HEK293 (cell line): ENCODE measurements at regions not wholly inside any gene's neighbourhood (a gene's known extent, or its start where the extent isn't known, plus 50 kb on each side); places are given as distances from the start of the nearest gene placed in this dataset.

Experiments
- FEZF1 ChIP-seq: fragments of 450-650 bp; formaldehyde crosslinking; IDR thresholded peaks from 2 replicates; pipeline ENCODE4 v1.5.1; 2016; ENCODE audit warnings: missing biosample characterization, missing genetic modification characterization
- GLIS1 ChIP-seq: fragments of 450-650 bp; formaldehyde crosslinking; IDR thresholded peaks from 2 replicates; pipeline ENCODE4 v1.5.1; 2016; ENCODE audit warnings: missing biosample characterization, missing genetic modification characterization
- ZNF24 ChIP-seq: fragments of 450-650 bp; formaldehyde crosslinking; IDR thresholded peaks from 2 replicates; pipeline ENCODE4 v1.5.1; 2016; ENCODE audit warnings: missing biosample characterization, missing genetic modification characterization
- ZNF274 ChIP-seq, 2 experiments: fragments of 200-500 bp in 1 of 2; fragments of 450-650 bp in 1 of 2; sonication (Bioruptor generic) in 1 of 2; formaldehyde crosslinking in 1 of 2; IDR thresholded peaks; 2 replicates each; pipeline versions ENCODE4 v1.5.1 to v1.6.1; 2014 to 2016; ENCODE audit warnings: borderline replicate concordance in 1 of 2, inconsistent platforms in 1 of 2, low read length in 1 of 2, missing biosample characterization in 1 of 2, missing genetic modification characterization in 1 of 2
- ZNF585B ChIP-seq: fragments of 450-650 bp; formaldehyde crosslinking; IDR thresholded peaks from 2 replicates; pipeline ENCODE4 v1.5.1; 2016; ENCODE audit warnings: missing biosample characterization, missing genetic modification characterization
- ZNF791 ChIP-seq: fragments of 450-650 bp; formaldehyde crosslinking; IDR thresholded peaks from 2 replicates; pipeline ENCODE4 v1.5.1; 2016; ENCODE audit warnings: missing biosample characterization, missing genetic modification characterization
- TF ChIP-seq, protein P1 (sequence below): fragments of 450-650 bp; formaldehyde crosslinking; IDR thresholded peaks from 2 replicates; pipeline ENCODE4 v1.5.1; 2016; ENCODE audit warnings: missing biosample characterization, missing genetic modification characterization
- TF ChIP-seq, protein P2 (sequence below): fragments of 450-650 bp; formaldehyde crosslinking; IDR thresholded peaks from 2 replicates; pipeline ENCODE4 v1.5.1; 2016; ENCODE audit warnings: missing biosample characterization, missing genetic modification characterization
- TF ChIP-seq, protein P3 (sequence below): sonication (generic); formaldehyde crosslinking; IDR thresholded peaks from 2 replicates; pipeline ENCODE4 v1.8.1; 2022; ENCODE audit warnings: mild to moderate bottlenecking, moderate library complexity, missing genetic modification reagents

DNA sequence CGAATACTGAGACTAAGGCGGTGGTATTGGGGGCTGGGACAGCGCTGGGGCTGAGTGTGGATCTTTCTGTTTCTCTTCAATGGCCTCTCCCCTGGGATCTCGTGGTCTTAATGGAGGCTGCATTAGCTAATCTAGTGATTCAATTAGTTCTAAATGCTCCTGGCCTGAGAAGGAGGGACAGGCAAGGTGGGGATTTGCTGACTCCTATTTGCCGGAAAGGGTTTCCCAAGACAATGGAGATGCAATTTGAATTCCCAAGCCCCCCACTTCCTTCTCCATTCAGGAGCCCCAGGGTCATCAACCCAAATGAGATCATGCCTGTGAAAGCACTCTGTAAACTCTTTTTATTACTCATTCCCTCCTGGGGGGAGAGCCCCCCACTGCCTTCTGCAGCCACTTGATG lies 111.7 kb upstream of the PLXNA4 start:
- TF ChIP-seq, protein P1, sequence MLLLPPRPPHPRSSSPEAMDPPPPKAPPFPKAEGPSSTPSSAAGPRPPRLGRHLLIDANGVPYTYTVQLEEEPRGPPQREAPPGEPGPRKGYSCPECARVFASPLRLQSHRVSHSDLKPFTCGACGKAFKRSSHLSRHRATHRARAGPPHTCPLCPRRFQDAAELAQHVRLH (tag by site-specific recombination), result no peak
- TF ChIP-seq FEZF1 (no peak), ZNF24 (tag by site-specific recombination) (no peak), GLIS1 (tag by site-specific recombination) (peak; percentile 71), ZNF585B (no peak), ZNF791 (tag by site-specific recombination) (no peak), ZNF274 (IDR thresholded peaks at IDR 0.05; ENCODE audit: low read length) (no peak), ZNF274 (tag by site-specific recombination; IDR thresholded peaks at IDR 0.05; ENCODE audit: borderline replicate concordance) (no peak)
- TF ChIP-seq, protein P2, sequence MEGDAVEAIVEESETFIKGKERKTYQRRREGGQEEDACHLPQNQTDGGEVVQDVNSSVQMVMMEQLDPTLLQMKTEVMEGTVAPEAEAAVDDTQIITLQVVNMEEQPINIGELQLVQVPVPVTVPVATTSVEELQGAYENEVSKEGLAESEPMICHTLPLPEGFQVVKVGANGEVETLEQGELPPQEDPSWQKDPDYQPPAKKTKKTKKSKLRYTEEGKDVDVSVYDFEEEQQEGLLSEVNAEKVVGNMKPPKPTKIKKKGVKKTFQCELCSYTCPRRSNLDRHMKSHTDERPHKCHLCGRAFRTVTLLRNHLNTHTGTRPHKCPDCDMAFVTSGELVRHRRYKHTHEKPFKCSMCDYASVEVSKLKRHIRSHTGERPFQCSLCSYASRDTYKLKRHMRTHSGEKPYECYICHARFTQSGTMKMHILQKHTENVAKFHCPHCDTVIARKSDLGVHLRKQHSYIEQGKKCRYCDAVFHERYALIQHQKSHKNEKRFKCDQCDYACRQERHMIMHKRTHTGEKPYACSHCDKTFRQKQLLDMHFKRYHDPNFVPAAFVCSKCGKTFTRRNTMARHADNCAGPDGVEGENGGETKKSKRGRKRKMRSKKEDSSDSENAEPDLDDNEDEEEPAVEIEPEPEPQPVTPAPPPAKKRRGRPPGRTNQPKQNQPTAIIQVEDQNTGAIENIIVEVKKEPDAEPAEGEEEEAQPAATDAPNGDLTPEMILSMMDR (tag by site-specific recombination), result no peak
- TF ChIP-seq, protein P3, sequence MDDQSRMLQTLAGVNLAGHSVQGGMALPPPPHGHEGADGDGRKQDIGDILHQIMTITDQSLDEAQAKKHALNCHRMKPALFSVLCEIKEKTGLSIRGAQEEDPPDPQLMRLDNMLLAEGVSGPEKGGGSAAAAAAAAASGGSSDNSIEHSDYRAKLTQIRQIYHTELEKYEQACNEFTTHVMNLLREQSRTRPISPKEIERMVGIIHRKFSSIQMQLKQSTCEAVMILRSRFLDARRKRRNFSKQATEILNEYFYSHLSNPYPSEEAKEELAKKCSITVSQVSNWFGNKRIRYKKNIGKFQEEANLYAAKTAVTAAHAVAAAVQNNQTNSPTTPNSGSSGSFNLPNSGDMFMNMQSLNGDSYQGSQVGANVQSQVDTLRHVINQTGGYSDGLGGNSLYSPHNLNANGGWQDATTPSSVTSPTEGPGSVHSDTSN (CRISPR knock-in tag), result no peak
